HEK293 (cell line): ENCODE measurements at regions not wholly inside any gene's neighbourhood (a gene's known extent, or its start where the extent isn't known, plus 50 kb on each side); places are given as distances from the start of the nearest gene placed in this dataset.

ENCODE experiments used
- CTCF ChIP-seq: fragments of 450-650 bp; formaldehyde crosslinking; IDR thresholded peaks from 2 replicates; pipeline ENCODE4 v1.5.1; 2016; ENCODE audit warnings: missing biosample characterization, missing genetic modification characterization
- REST ChIP-seq: fragments of 450-650 bp; formaldehyde crosslinking; IDR thresholded peaks from 2 replicates; pipeline ENCODE4 v1.5.1; 2016; ENCODE audit warnings: missing biosample characterization, missing genetic modification characterization
- SALL2 ChIP-seq: fragments of 450-650 bp; formaldehyde crosslinking; IDR thresholded peaks from 2 replicates; pipeline ENCODE4 v1.5.0; 2017; ENCODE audit warnings: missing biosample characterization, mild to moderate bottlenecking, missing genetic modification characterization, borderline replicate concordance
- TCF7L2 ChIP-seq: IDR thresholded peaks from 2 replicates; pipeline ENCODE4 v1.6.1; 2011; ENCODE audit warnings: low read depth, mild to moderate bottlenecking, inconsistent platforms, low read length, moderate library complexity, borderline replicate concordance
- ZNF501 ChIP-seq: fragments of 450-650 bp; formaldehyde crosslinking; IDR thresholded peaks from 2 replicates; pipeline ENCODE4 v1.5.1; 2016; ENCODE audit warnings: missing biosample characterization, missing genetic modification characterization
- ZNF701 ChIP-seq: fragments of 450-650 bp; formaldehyde crosslinking; IDR thresholded peaks from 2 replicates; pipeline ENCODE4 v1.5.1; 2016; ENCODE audit warnings: missing biosample characterization, missing genetic modification characterization
- ZNF785 ChIP-seq: fragments of 450-650 bp; formaldehyde crosslinking; IDR thresholded peaks from 2 replicates; pipeline ENCODE4 v1.5.1; 2016; ENCODE audit warnings: missing biosample characterization, missing genetic modification characterization

- no peak for TF ChIP-seq ZNF701
- TF ChIP-seq SALL2 (tag by site-specific recombination), result no peak
- TF ChIP-seq TCF7L2, result no peak
- no peak for TF ChIP-seq REST (tag by site-specific recombination)
- no peak for TF ChIP-seq CTCF (tag by site-specific recombination)
- no peak for TF ChIP-seq ZNF785 (tag by site-specific recombination)
- TF ChIP-seq ZNF501 (tag by site-specific recombination), result no peak
Measured at GRCh38 chr4:27716693-27717430, 856.2 kb downstream of the STIM2 start.
